C1 segment of cervical spinal cord (tissue), 14 donors: ENCODE measurements at regions not wholly inside any gene's neighbourhood (a gene's known extent, or its start where the extent isn't known, plus 50 kb on each side); places are given as distances from the start of the nearest gene placed in this dataset.
A peak's percentile ranks its signal among the peaks of the same experiment; 100 is the strongest.
"Not testable (repeated sequence)": the region's sequence is repeated elsewhere in the genome, so short reads cannot be mapped to it uniquely, and the experiment has no call there.

Experiments used
- DNase-seq, 14 donors: peaks; one replicate each; lab custom pipeline; 2025; lab: John Stamatoyannopoulos, UW

DNA sequence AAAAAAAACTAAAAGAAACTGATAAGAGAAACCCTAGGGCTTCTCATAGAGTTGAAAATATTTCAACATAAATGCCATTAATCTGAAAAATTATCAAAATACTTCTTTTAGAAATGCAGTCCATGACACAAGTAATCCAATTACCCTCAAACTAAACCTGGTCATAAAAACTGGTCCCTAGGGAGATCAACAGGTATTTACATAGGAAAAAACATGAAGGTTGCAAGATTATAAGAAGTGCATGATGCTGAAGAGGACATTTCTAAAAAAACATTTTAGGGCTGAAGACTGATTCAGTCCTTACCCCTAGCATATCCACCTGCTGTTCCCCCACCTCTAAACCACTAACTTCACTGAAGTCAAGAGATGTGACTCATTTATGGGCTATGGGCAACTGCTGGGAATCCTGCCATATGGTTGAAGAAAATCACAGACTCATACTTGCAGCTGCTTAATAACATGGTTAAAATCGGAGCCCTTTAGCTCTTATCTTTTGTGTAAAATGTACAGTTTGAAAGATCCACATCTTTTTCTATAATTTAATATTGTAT, 131.0 kb upstream of the RUNX1 start:
- no peak for DNase-seq

DNA sequence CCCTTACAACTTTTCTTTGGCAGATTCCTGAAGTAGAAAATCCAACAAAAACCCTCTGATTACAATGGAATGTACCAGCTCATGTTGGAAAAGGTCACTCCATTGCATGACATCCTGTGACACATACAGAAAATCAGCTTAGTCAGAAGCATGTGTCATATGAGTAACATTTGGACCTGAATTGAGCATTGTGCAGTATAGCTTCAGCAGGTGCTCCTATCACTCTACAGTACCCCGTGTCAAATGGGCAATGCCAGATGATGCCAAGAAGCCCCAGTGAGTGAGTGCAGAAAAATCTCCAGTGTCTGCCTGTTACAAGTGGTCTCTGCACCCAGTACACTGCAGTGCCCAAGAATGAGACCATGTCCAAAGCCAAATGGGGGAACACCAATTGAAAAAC, 129.7 kb upstream of the RUNX1 start:
- DNase-seq, result peak in 1 of 14 donors; percentile 4

DNA sequence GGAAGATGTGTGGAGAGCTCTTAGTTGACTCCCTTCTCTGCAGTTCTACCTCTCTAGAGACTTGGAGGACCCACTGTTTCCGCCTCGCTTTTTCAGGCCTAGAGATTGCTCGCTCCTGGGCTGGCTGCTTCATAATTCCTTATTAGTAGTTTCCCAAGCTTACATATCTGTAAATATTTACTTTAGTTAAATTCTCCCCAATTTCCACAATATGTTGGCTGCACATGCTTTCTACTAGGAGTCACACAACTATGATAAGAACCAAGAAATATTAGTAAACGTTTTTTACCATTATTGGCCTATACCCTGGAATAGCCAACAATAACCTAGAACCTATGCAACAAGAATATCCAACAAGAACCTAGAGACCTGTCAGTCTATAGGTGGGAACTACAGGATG, 129.0 kb upstream of the RUNX1 start:
- DNase-seq, result no peak

DNA sequence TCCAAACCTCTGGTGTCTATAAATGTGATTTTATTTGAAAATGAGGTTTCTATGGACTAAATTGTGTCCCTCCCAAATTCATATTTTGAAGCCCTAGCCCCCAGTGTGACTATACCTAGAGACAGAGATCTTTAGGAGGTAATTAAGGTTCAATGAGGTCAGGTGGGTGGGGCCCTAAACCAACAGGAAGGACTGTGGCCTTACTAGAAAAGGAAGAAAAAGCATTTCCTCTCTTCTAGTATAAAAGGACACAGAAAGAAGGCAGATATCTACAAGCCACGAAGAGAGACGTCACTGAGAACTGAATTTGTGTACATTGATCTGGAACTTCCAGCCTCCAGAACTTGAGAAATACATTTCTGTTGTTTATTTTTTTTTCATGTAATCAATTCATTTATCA, 123.1 kb upstream of the RUNX1 start:
- no peak for DNase-seq

DNA sequence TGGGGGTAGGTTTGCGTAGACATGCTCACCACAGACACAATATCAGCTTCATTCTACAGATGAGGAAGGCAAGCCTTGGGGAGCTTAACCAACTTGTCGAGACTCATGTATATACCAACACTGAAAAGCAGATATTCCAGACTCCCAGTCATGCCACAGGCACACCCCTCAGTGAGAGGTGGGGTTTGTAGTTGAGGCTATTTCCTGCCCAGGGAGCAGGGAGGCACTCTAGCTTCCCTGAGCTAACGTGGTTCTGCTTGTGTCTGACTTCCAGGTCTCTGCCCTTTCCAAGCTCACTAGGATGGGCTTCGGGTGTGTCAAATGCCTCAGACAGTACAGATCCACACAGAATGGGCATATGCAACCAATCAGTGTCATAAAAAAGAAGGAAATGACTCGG, 122.3 kb upstream of the RUNX1 start:
- DNase-seq, result no peak

DNA sequence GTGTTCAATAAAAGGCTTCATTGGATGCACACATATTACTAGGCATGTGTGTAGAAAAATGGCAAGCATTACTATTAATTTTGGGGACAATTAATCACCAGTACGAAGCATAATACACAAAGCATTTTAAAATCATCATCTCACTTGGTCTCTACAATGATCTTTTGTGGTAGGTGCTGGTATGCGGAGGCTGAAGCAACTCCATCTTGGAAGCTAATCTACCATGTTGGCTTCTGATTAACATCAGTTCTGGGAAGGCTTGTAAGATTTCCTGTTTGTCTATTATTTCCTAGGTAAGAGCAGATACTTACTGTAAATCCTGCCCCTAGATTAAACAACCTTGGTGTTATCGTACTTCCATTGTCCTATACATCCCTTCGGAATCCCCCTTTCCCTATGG, 121.7 kb upstream of the RUNX1 start:
- no peak for DNase-seq

DNA sequence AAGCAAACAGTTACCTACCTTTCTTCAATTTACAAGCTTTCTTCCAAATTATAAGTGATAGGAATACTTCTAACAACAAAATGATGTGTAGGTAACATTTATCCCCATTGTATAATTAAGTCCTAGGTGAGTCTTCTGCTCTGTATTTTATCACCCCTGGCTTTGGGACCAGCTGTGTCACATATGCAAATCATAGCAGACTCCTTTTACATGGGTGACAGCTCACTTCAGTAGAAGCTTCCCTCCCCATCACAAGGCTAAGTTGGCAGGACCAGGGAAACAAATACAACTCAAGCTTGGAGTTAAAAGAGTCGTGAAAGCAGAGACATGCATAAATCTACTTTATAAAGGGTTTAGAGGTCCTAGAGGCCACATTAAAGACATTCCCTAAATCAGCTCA, 121.1 kb upstream of the RUNX1 start:
- DNase-seq, result no peak

DNA sequence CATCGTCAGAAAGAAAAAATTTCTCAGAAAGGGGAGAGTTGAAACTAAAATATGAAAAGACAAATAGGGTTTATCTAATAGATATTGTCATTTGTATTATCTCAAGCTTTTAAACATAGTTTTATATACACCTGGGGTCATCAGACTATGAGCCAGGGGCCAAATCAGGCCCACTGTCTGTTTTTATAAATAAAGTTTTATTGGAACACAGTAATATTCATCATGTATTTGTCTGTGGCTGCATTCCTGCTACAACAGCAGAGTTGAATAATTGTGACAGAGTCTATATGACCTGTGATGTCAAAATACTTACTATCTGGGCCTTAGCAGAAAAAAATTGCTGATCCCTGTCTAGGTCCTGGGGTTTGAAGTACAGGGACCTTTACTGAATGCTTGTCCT, 120.5 kb upstream of the RUNX1 start:
- DNase-seq, result no peak

DNA sequence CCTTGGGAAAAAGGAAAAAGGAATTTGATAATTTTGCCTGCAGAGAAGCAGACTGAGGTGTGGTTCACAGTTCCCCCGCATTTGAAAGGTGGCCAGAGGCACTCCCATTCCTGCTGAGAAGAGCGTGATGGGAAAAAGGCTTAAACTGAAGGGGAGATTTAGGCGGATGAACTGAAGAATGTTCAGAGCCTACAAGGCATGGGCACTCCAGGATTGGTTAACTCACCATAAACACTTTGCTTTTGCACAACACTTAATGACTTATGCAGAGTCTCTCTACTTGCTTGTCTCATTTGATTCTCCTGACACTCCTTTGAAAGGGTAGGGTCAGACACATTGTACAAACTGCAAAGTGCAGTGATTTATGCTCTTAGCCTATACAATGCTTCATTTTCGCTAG, 119.6 kb upstream of the RUNX1 start:
- no peak for DNase-seq

DNA sequence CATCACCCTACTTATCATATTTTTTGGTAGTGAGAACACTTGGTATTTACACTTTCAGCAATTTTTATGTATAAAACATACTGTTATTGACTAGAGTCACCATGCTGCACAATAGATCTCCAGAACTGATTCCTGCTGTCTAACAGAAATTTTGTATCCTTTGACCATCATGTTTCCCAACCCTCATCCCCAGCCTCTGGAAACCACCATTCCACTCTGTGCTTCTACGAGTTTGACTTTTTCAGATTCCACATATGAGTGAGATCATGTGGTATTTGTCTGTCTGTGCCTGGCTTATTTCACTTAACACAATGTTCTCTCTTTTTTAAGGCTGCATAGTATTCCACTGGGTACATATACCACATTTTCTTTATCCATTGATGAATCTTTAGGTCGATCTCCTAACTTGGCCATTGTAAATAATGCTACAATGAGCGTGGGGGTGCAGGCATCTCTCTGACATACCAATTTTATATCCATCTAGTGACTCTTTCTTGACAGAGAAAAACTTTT, 115.9 kb upstream of the RUNX1 start:
- no peak for DNase-seq

DNA sequence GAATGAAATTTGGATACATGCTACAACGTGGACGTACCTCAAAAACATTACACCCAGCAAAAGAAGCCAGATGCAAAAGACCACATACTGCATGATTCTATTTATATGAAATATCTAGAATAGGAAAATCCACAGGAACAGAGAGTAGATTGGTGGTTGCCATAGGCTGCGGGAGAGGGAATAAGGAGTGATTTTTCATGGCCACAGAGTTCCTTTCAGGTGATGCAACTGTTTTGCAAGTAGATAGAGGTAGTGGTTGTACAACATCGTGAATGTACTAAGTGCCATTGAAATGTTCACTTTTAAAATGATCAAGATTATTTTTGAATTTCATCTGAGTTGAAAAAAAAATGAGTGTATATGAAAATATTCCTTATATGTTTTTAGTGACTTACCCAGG, 115.3 kb upstream of the RUNX1 start:
- no peak for DNase-seq

DNA sequence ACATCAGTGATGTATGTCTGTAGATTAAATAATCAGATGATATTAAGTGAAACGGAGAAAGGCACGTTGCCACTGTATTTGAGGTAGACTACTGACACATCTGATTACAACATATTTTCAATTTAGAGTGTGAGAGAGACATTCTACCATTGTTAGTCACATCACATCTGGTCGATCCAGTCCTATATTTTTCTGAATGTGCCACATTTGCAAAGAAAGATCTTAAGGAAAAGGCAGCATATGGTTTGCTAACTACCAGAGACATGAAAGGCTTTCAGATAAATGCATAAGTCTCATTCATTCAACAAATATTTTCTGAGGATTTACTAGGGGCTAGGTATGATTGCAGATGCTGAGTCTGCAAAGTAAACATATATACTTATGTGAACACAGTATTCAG, 114.3 kb upstream of the RUNX1 start:
- no peak for DNase-seq

DNA sequence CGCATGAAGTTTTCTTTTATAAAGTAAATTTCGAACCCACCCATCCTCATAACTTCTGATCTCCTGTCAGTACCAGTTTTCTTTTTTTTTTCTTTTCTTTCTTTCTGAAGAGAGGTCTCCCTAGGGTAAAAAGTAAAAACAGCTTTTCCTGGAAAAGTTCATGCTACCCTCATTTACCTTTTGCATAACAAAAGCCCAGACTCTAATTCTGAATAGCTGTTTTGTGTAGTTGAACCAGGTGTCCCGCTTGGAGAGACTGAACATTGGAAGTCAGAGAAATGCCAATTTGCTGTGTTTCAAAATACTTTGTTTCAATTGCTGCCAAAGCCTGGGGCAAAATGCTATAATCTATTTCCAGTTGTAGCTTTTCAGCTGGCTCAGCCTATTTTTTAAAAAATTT, 113.7 kb upstream of the RUNX1 start:
- no peak for DNase-seq

DNA sequence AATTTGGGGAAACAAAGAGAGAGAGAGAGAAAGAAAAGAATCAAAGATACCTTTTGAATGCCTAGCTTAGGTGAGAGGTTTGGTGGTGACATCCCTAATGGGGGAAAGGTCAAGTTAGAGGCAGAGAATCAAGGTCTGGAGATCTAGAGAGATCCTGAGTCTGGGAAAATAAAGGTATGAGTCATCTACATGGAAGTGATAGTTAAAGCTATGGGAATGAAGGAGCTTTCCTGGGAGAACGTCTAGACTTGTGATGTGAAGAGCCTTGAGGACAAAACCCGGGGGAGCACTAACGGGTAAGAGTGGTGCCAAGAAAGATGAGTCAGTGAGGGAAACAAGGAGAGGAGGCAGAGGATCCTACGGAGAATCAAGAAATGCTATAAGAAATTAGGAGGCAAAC, 110.8 kb upstream of the RUNX1 start:
- DNase-seq, result no peak

DNA sequence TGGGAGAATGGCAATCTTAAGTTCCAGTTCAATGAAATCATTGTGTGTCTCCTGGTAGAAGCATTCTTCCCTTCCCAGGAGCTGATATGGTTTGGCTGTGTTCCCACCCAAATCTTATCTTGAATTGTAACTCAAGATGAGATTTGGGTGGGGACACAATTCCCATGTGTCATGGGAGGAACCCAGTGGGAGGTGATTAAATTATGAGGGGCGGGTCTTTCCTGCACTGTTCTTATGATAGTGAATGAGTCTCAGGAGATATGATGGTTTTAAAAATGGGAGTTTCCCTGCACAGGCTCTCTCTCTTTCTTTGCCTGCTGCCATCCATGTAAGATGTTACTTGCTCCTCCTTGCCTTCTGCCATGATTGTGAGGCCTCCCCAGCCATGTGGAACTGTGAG, 108.3 kb upstream of the RUNX1 start:
- not testable (repeated sequence) for DNase-seq

DNA sequence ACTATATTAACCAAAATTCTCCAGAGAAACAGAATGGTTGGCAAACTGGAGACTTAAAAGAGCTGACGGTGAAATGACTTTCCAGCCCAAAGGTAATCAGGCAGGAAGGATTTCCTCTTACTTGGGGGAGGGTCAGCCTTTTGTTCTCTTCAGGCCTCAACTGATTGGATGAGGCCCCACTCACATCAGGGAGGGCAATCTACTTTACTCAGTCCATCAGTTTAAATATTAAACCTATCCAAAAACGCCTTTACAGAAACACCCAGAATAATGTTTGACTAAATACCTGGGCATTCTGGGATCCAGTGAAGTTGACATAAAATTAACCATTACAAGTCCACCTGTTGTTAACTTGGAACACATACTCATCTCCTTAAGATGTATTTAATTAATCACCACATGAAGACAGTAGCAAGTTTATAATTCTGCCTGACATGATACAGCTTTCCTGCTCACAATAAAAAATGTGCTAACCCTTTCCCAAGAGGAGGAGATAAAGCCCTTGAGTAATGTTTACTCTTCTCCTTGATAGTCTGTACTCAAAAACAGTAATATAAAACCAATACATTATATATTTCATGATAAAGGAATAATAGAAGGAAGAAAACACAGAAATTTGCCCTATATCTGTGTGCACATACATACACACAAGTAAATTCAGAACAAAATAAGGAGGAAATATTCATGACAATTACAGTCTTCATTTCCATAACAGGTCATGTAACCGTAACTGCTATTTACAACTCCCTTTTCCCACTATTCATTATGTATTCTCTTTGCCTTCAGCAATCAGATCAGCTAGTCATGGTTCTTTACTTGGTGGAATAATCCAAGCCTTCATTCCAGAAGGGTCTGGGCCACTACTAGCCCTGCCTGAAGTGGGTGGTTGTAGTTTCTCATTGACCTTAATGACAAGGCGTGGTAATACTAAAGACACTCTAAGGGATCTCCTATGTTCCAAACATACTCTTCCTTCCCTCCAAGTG, 107.5 kb upstream of the RUNX1 start:
- no peak for DNase-seq

DNA sequence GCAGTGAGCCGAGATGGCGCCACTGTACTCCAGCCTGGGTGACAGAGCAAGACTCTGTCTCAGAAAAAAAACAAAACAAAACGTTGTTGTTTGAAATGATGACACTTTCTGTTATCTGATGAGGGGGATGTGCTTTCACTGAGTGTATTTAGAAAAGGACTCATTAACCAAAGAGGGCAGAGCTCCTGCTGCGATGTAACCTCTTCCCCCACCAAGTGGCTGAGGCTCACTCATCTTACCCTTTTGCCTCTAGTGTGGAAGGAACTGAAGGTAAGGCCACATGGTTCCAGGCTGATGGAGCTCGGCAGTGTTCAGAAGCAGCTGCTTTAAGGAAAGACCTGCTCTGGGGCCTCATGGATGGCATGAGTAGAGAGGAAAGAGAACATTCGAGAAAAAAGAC, 105.7 kb upstream of the RUNX1 start:
- DNase-seq, result no peak

DNA sequence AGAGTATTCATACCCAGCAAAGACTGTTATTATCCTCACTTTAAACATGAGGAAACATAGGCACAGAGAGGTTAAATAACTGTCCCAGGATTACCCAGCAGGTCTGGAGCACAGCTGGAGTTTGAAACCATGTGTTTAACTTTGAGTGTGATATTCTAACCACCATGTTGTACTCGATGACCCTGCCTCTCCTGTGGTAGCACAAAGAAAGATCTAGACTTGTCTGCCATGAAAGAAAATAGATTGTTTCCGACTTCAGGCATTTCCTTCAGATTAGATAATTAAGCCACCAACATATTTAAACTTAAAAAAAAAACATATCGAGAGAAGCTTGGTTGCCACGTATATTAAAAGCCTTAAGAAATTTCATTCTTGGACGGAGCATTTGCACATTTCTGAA, 104.6 kb upstream of the RUNX1 start:
- DNase-seq, result no peak

DNA sequence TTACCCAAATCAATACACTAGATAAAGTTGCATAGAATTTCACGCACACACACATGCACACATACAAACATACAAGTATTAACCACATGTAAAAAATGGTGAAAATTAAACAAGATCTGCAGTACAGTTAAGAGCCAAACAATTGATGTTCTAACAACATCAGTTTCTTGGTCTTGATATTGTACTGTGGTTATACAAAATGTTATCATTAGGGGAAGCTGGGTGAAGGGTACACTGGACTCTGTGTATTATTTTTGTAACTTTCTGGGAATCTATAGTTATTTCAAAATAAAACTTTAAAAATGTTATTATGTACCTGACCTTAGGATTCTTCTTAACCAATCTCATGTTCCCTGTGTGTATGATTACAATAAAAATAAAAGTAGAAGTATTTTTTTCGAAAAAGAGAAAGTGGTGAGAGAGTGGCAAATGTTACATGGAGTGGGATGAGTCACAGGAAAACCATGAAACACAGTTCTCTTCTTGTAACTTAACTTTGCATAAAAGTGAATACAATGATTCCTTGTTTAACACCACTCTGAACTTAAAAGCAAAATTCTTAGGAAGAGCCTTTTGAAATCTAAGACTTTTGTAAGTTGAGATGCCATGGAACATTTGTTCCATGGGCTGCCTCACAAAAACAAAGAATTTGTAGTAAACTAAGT, 101.6 kb upstream of the RUNX1 start:
- no peak for DNase-seq

DNA sequence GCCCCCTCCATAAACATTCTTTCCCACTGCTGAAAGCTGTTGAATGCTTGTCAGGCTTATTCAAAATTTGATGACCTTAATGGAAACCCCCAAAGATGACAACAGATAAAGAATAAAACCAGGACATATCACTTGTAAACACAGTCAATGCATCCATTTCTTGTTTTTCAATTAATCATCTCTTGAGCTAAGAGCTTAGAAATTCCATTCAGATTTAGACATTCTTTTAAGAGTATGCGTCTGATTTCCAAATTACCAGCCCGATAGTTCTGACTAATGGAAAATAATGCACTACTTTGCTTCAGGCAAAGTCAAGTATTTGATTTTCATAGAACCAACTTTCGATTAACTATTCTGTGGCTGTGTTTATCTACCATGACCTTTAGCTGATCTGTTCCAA, 100.6 kb upstream of the RUNX1 start:
- DNase-seq, result no peak

DNA sequence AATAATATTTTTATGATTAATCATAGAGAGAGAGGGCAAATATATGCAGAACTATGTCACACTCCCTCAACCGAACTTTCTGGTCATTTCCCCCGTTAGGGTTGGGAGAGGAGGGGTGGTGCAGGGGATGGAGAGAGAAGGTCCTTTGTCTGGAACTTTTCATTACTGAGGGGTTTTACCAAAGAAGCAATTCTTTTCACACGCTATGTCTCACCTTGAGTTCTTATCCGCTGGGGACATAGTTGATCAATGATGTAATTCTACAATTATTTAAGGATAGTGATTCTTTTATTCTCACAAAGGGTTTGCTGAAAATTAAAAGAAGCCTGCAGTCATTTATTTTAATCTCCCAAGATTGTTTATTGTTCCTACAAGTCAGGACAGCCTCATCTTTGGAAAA, 98.3 kb upstream of the RUNX1 start:
- DNase-seq, result no peak

DNA sequence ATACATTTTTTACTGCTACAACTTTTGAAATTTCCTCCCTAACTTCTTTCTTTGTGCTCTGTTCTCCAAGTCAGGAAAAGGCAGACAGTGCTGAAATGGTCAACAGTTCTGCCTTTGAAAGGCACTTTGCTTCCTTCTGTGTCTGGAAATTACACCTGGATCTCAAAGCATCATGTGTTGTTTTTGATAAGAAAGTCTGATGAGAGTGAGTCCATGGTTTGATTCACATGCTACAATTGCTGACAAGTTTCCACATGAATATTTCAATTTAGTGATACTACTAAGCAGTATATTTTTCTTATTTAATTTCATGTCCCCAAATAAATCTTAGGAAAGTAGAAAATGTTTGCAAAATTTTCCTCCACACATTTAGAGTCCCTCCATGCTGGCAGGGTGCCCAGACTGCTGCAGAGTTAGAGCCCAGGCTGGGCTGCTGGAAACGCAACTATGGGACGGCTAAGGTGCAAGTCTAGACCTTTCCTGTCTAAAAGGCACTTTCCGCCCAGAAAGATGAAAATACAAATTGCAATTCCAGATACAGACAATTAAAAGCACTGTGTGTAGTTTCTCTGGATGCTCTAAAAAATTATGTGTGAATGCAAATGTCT, 96.6 kb upstream of the RUNX1 start:
- no peak for DNase-seq
